ENCODE measurements at regions not wholly inside any gene's neighbourhood (a gene's known extent, or its start where the extent isn't known, plus 50 kb on each side); places are given as distances from the start of the nearest gene placed in this dataset.

DNA sequence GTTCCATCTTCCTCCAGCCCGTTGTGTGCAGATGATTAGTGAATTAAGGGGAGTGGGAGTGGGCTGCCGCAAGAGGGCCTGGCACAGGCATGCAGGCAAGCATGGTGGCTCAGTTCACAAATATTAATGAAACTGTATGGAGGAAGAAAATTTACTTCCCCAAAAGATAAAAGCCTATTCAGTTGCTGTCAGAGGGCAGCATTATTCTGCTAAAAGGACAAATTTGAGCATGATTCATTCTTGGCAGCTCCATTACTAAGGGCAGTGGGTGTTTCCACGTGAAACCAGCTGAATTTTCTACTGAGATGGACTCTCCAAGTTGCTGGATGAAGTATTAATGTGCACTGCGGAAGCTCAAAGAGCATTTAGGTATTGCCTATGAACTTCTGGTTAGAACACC is 90.9 kb upstream of the WDR11 start:
- TF ChIP-seq, protein P1, sequence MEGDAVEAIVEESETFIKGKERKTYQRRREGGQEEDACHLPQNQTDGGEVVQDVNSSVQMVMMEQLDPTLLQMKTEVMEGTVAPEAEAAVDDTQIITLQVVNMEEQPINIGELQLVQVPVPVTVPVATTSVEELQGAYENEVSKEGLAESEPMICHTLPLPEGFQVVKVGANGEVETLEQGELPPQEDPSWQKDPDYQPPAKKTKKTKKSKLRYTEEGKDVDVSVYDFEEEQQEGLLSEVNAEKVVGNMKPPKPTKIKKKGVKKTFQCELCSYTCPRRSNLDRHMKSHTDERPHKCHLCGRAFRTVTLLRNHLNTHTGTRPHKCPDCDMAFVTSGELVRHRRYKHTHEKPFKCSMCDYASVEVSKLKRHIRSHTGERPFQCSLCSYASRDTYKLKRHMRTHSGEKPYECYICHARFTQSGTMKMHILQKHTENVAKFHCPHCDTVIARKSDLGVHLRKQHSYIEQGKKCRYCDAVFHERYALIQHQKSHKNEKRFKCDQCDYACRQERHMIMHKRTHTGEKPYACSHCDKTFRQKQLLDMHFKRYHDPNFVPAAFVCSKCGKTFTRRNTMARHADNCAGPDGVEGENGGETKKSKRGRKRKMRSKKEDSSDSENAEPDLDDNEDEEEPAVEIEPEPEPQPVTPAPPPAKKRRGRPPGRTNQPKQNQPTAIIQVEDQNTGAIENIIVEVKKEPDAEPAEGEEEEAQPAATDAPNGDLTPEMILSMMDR (IDR thresholded peaks at IDR 0.05), result no peak
- no peak for TF ChIP-seq POLR2A (IDR thresholded peaks at IDR 0.05)

Data from esophagus squamous epithelium (tissue), 4 donors.